Fibroblast of skin of left quadriceps (primary cell): ENCODE measurements at regions not wholly inside any gene's neighbourhood (a gene's known extent, or its start where the extent isn't known, plus 50 kb on each side); places are given as distances from the start of the nearest gene placed in this dataset.
"Not testable (repeated sequence)": the region's sequence is repeated elsewhere in the genome, so short reads cannot be mapped to it uniquely, and the experiment has no call there.

ENCODE experiments used
- DNase-seq, 2 experiments: peaks; one replicate each; pipeline ENCODE4 v3.0.0-alpha.2; 2013; ENCODE audit warnings: low read depth in 2 of 2

GRCh38 chr4:170705907-170706306 lies 616.2 kb upstream of the AADAT start:
- DNase-seq, result no peak

GRCh38 chr4:170700064-170700463 lies 610.3 kb upstream of the AADAT start:
- DNase-seq, result no peak

- no peak for DNase-seq
These were observed 608.6 kb upstream of the AADAT start for GRCh38 chr4:170698334-170698733.

- no peak for DNase-seq
These were observed 608.1 kb upstream of the AADAT start for GRCh38 chr4:170697845-170698244.

GRCh38 chr4:170697045-170697444 lies 607.3 kb upstream of the AADAT start:
- no peak for DNase-seq

- DNase-seq, result no peak
These were observed 601.4 kb upstream of the AADAT start for GRCh38 chr4:170691168-170691567.

- no peak for DNase-seq
These were observed 598.0 kb upstream of the AADAT start for GRCh38 chr4:170687751-170688150.

- DNase-seq, result not testable (repeated sequence)
These were observed 595.9 kb upstream of the AADAT start for GRCh38 chr4:170685701-170686100.

- no peak for DNase-seq
These were observed 593.0 kb upstream of the AADAT start for GRCh38 chr4:170682558-170683294.

- DNase-seq, result not testable (repeated sequence)
These were observed 592.3 kb upstream of the AADAT start for GRCh38 chr4:170682087-170682486.

GRCh38 chr4:170675568-170676262 lies 586.0 kb upstream of the AADAT start:
- DNase-seq, result no peak

GRCh38 chr4:170674176-170674575 lies 584.4 kb upstream of the AADAT start:
- no peak for DNase-seq

GRCh38 chr4:170672381-170672965 lies 582.7 kb upstream of the AADAT start:
- DNase-seq, result peak; percentile 41 to 44

GRCh38 chr4:170671171-170671570 lies 581.4 kb upstream of the AADAT start:
- DNase-seq, result no peak

GRCh38 chr4:170667814-170668213 lies 578.1 kb upstream of the AADAT start:
- DNase-seq, result no peak

GRCh38 chr4:170666909-170667308 lies 577.2 kb upstream of the AADAT start:
- no peak for DNase-seq

GRCh38 chr4:170662250-170662649 lies 572.5 kb upstream of the AADAT start:
- no peak for DNase-seq

- no peak for DNase-seq
These were observed 568.0 kb upstream of the AADAT start for GRCh38 chr4:170657761-170658160.

GRCh38 chr4:170656506-170656905 lies 566.8 kb upstream of the AADAT start:
- no peak for DNase-seq

- DNase-seq, result no peak
These were observed 562.8 kb upstream of the AADAT start for GRCh38 chr4:170652571-170652970.

- no peak for DNase-seq
These were observed 562.0 kb upstream of the AADAT start for GRCh38 chr4:170651786-170652185.

- no peak for DNase-seq
These were observed 537.7 kb upstream of the AADAT start for GRCh38 chr4:170627418-170627817.

- no peak for DNase-seq
These were observed 534.1 kb upstream of the AADAT start for GRCh38 chr4:170623899-170624298.
